ENCODE measurements at regions not wholly inside any gene's neighbourhood (a gene's known extent, or its start where the extent isn't known, plus 50 kb on each side); places are given as distances from the start of the nearest gene placed in this dataset.

DNA sequence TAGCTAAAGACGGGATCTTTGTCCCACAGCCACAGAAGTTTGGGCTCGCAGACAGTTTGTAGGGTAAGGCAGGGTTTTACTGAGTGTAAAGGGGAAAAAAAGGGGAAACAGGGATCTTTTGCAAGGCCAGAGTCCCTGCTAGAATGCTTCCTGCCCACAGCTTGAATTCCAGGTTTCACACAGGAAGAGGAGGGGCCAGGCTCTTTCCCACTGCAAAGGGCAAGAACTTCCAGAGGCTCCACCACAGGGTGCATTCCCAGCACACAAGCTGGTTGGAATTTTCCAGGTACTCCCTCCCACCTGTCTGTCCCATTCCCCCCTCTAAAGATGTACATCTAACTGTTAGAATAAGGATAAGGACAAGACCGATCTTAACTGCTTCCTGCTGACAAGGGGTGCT is 1126.9 kb downstream of the KCNT2 start:
- DNase-seq (ENCODE audit: insufficient read length, low spot score), result no peak
- no peak for TF ChIP-seq PAX5 (IDR thresholded peaks at IDR 0.05; ENCODE audit: insufficient read depth, low read length, severe bottlenecking)
- no peak for TF ChIP-seq POLR2A (IDR thresholded peaks at IDR 0.05; ENCODE audit: low read depth, low read length)
- TF ChIP-seq SPI1 (IDR thresholded peaks at IDR 0.05; ENCODE audit: low read depth, low read length), result no peak
- no peak for TF ChIP-seq POLR2AphosphoS5 (IDR thresholded peaks at IDR 0.05; ENCODE audit: low read depth, low read length)
- no peak for TF ChIP-seq TAF1 (IDR thresholded peaks at IDR 0.05; ENCODE audit: low read depth, low read length)
- TF ChIP-seq POU2F2 (IDR thresholded peaks at IDR 0.05; ENCODE audit: low read depth, low read length), result no peak
- FAIRE-seq, result no peak

DNA sequence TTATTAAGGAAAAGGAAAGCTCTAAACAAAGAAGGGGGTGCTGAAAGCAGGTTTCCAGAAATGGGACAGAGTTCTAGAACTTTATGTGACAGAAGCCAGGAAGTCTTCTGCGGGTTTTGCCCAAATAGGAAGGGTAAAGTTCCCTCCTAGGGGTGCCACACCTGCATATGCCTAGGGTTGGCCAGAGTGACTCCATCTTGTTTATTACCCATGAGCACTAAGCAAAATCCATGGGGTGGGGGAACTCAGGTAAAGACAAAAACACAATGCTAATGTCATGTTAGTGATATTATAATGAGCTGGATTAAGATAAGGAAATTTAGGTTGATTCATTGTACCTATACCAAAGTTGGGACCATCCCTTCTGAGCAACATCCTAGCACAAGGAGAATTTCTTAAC is 1132.7 kb downstream of the KCNT2 start:
- FAIRE-seq (no peak), DNase-seq (ENCODE audit: insufficient read length, low spot score) (no peak)
- TF ChIP-seq POLR2AphosphoS5 (IDR thresholded peaks at IDR 0.05; ENCODE audit: low read depth, low read length) (no peak), POLR2A (IDR thresholded peaks at IDR 0.05; ENCODE audit: low read depth, low read length) (no peak), PAX5 (IDR thresholded peaks at IDR 0.05; ENCODE audit: insufficient read depth, low read length, severe bottlenecking) (no peak), TAF1 (IDR thresholded peaks at IDR 0.05; ENCODE audit: low read depth, low read length) (no peak), POU2F2 (IDR thresholded peaks at IDR 0.05; ENCODE audit: low read depth, low read length) (no peak), SPI1 (IDR thresholded peaks at IDR 0.05; ENCODE audit: low read depth, low read length) (no peak)

DNA sequence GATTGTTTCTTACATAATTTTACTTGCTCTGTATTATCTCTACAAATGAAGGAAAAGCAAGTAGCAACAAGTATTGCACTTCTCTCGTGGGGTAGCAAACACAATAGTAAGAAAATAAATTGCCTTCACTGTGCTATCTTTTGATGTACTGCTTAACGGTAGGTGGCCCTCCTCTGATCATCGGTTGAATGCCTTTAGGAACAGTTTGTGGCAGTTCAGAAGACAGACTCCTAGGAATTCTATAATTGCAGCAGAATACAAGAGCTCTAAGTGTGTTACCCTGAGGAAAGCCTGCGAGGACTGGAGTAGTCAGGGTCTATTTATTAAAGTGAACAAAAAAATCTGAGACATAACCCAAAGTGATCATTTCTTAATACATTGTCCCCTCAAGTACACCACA is 1135.9 kb downstream of the KCNT2 start:
- FAIRE-seq, result no peak
- TF ChIP-seq TAF1 (IDR thresholded peaks at IDR 0.05; ENCODE audit: low read depth, low read length) (no peak), SPI1 (IDR thresholded peaks at IDR 0.05; ENCODE audit: low read depth, low read length) (no peak), POLR2AphosphoS5 (IDR thresholded peaks at IDR 0.05; ENCODE audit: low read depth, low read length) (no peak), POLR2A (IDR thresholded peaks at IDR 0.05; ENCODE audit: low read depth, low read length) (no peak), PAX5 (IDR thresholded peaks at IDR 0.05; ENCODE audit: insufficient read depth, low read length, severe bottlenecking) (no peak), POU2F2 (IDR thresholded peaks at IDR 0.05; ENCODE audit: low read depth, low read length) (no peak)
- DNase-seq (ENCODE audit: insufficient read length, low spot score), result no peak

DNA sequence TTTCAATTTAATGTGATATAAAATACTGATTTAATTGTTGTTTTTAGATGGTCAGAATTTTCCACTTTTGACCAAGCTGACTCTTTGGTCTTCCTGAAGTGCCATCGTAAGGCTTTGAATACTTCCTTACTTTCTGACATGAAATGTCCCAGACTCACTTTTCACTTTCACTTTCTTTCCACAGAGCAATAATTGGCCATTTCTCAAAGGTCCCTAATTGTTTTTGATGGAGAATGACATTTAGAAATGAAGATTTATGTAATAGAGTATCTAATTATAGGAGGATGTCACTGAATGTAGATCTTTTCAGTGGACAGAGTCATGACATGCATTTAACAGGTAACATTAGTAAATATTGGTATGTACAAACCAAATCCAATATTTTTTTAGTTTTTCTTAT is 1141.6 kb downstream of the KCNT2 start:
- DNase-seq (ENCODE audit: insufficient read length, low spot score), result no peak
- no peak for TF ChIP-seq POLR2AphosphoS5 (IDR thresholded peaks at IDR 0.05; ENCODE audit: low read depth, low read length)
- no peak for FAIRE-seq

DNA sequence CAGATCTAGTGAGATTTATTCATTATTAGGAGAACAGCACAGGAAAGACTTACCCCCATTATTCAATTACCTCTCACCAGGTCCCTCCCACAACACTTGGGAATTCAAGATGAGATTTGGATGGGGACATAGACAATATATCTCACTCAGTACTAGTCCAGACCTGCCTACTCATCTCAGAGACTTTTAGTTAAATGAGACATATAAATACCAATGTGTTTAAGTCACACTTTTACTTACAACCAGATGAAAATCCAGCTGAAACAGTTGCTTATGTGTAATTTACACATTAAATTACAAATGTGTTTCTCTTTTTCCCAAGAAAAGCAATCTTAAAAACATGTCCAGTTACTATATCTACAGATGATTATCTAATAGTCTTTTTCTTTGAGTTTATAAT is 1145.6 kb downstream of the KCNT2 start:
- DNase-seq (ENCODE audit: insufficient read length, low spot score), result no peak
- no peak for FAIRE-seq
- TF ChIP-seq POLR2A (IDR thresholded peaks at IDR 0.05; ENCODE audit: low read depth, low read length) (no peak), PAX5 (IDR thresholded peaks at IDR 0.05; ENCODE audit: insufficient read depth, low read length, severe bottlenecking) (no peak), POLR2AphosphoS5 (IDR thresholded peaks at IDR 0.05; ENCODE audit: low read depth, low read length) (no peak), POU2F2 (IDR thresholded peaks at IDR 0.05; ENCODE audit: low read depth, low read length) (no peak), SPI1 (IDR thresholded peaks at IDR 0.05; ENCODE audit: low read depth, low read length) (no peak)

DNA sequence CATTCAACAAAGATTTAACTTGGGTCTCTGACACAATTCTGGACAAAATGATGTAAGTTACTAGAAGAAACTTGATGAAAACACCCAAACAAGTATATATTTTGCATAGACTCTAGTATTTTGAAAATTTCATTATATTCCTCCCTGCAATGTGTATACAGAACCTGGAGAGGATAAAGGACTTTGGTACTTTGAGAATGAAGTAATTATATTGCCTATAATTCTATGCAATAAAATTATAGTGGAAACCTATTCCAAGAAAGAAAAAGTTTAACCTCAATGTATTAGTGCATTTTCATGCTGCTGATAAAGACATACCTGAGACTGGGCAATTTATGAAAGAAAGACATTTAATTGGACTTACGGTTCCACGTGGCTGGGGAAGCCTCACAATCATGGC is 1146.1 kb downstream of the KCNT2 start:
- DNase-seq (ENCODE audit: insufficient read length, low spot score) (no peak), FAIRE-seq (no peak)
- no peak for TF ChIP-seq POLR2AphosphoS5 (IDR thresholded peaks at IDR 0.05; ENCODE audit: low read depth, low read length)
- no peak for TF ChIP-seq POLR2A (IDR thresholded peaks at IDR 0.05; ENCODE audit: low read depth, low read length)
- no peak for TF ChIP-seq PAX5 (IDR thresholded peaks at IDR 0.05; ENCODE audit: insufficient read depth, low read length, severe bottlenecking)
- no peak for TF ChIP-seq POU2F2 (IDR thresholded peaks at IDR 0.05; ENCODE audit: low read depth, low read length)
- no peak for TF ChIP-seq TAF1 (IDR thresholded peaks at IDR 0.05; ENCODE audit: low read depth, low read length)
- TF ChIP-seq SPI1 (IDR thresholded peaks at IDR 0.05; ENCODE audit: low read depth, low read length), result no peak

DNA sequence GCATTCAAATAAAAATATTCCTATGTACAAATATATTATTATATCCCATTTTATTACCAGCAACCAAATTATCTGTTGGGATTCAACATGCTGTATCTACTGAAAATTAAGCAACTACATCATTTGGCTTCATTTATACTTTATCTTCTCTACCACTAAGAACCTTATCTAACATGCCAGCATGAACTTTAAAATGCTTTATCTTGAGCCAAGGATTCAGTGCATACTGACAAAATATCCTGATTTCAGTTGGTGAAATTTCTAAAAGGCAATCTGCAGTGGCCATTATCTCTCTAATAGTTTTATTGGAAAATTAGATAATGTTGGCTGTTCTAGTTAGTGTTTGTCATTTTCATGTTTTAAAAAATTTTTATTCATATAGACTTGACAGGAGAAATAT is 1149.9 kb downstream of the KCNT2 start:
- FAIRE-seq (no peak), DNase-seq (ENCODE audit: insufficient read length, low spot score) (no peak)
- TF ChIP-seq SPI1 (IDR thresholded peaks at IDR 0.05; ENCODE audit: low read depth, low read length) (no peak), TAF1 (IDR thresholded peaks at IDR 0.05; ENCODE audit: low read depth, low read length) (no peak), POLR2AphosphoS5 (IDR thresholded peaks at IDR 0.05; ENCODE audit: low read depth, low read length) (no peak), POU2F2 (IDR thresholded peaks at IDR 0.05; ENCODE audit: low read depth, low read length) (no peak), PAX5 (IDR thresholded peaks at IDR 0.05; ENCODE audit: insufficient read depth, low read length, severe bottlenecking) (no peak), POLR2A (IDR thresholded peaks at IDR 0.05; ENCODE audit: low read depth, low read length) (no peak)

DNA sequence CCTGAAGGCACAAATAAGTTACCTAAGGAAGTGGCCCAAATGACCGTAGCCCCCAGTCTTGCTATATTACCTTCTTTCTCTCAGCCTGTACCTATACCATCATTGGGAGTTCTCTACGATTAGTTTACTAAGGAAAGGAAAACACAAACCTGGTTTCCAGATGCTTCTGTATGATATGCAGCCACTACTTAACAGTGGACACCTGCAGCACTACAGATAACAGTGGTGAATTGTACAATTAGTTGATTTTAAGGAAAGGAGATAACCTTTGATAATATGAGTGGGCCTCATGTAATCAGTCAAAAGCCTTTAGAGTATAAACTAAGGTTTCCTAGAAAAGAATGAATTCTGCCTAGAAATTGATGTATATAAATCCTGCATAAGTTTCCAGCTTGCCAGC is 1157.4 kb downstream of the KCNT2 start:
- TF ChIP-seq SPI1 (IDR thresholded peaks at IDR 0.05; ENCODE audit: low read depth, low read length) (no peak), POLR2AphosphoS5 (IDR thresholded peaks at IDR 0.05; ENCODE audit: low read depth, low read length) (no peak), TAF1 (IDR thresholded peaks at IDR 0.05; ENCODE audit: low read depth, low read length) (no peak), PAX5 (IDR thresholded peaks at IDR 0.05; ENCODE audit: insufficient read depth, low read length, severe bottlenecking) (no peak), POU2F2 (IDR thresholded peaks at IDR 0.05; ENCODE audit: low read depth, low read length) (no peak), POLR2A (IDR thresholded peaks at IDR 0.05; ENCODE audit: low read depth, low read length) (no peak)
- FAIRE-seq (no peak), DNase-seq (ENCODE audit: insufficient read length, low spot score) (no peak)

DNA sequence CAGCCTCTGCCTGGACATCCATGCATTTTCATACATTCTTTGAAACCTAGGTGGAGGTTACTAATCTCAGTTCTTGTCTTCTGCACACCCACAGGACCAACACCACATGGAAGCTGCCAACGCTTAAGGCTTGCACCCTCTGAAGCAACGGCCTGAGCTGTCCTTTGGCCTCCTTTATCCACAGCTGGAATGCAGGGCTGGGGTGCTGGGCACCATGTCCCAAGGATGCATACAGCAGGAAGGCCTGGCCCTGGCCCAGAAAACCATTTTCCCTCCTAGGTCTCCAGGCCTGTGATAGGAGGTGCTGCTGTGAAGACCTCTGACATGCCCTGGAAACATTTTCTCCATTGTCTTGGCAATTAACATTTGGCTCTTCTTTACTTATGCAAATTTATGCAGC is 1168.6 kb downstream of the KCNT2 start:
- no peak for DNase-seq (ENCODE audit: insufficient read length, low spot score)
- TF ChIP-seq TAF1 (IDR thresholded peaks at IDR 0.05; ENCODE audit: low read depth, low read length) (no peak), PAX5 (IDR thresholded peaks at IDR 0.05; ENCODE audit: insufficient read depth, low read length, severe bottlenecking) (no peak), POU2F2 (IDR thresholded peaks at IDR 0.05; ENCODE audit: low read depth, low read length) (no peak), POLR2AphosphoS5 (IDR thresholded peaks at IDR 0.05; ENCODE audit: low read depth, low read length) (no peak), POLR2A (IDR thresholded peaks at IDR 0.05; ENCODE audit: low read depth, low read length) (no peak), SPI1 (IDR thresholded peaks at IDR 0.05; ENCODE audit: low read depth, low read length) (no peak)
- FAIRE-seq, result no peak

DNA sequence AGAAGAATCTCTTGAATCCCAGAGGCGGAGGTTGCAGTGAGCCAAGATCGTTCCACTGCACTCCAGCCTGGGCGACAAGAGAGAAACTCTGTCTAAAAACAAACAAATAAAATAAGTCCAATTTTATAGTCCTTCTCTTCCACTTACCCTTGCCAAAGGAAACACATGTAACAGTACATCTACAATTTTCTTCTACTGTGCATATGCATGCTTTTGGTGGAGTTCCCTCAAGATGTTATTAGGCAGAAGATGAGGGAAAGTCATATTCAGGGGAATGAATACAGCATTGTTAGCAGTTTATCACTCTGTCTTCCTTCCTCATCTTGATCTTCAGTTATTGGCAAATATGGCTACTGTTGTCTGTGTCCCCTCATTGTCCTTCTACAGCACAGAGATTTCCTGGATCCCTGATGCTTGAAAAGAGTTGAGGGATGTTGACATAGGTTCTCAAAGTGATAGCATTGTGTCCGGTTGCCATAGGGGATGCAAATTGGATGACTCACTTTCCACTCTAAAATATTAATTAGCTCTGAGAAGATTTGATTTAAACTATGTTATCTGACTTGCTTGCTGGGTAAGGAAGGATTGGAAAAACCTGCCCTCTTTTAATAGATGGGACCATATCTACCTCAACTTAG is 1173.6 kb downstream of the KCNT2 start:
- no peak for TF ChIP-seq POLR2AphosphoS5 (IDR thresholded peaks at IDR 0.05; ENCODE audit: low read depth, low read length)
- TF ChIP-seq POLR2A (IDR thresholded peaks at IDR 0.05; ENCODE audit: low read depth, low read length), result no peak
- TF ChIP-seq SPI1 (IDR thresholded peaks at IDR 0.05; ENCODE audit: low read depth, low read length), result no peak
- no peak for TF ChIP-seq PAX5 (IDR thresholded peaks at IDR 0.05; ENCODE audit: insufficient read depth, low read length, severe bottlenecking)
- no peak for TF ChIP-seq TAF1 (IDR thresholded peaks at IDR 0.05; ENCODE audit: low read depth, low read length)
- no peak for TF ChIP-seq POU2F2 (IDR thresholded peaks at IDR 0.05; ENCODE audit: low read depth, low read length)
- DNase-seq (ENCODE audit: insufficient read length, low spot score), result no peak
- no peak for FAIRE-seq
